ENCODE measurements at regions not wholly inside any gene's neighbourhood (a gene's known extent, or its start where the extent isn't known, plus 50 kb on each side); places are given as distances from the start of the nearest gene placed in this dataset.

DNA sequence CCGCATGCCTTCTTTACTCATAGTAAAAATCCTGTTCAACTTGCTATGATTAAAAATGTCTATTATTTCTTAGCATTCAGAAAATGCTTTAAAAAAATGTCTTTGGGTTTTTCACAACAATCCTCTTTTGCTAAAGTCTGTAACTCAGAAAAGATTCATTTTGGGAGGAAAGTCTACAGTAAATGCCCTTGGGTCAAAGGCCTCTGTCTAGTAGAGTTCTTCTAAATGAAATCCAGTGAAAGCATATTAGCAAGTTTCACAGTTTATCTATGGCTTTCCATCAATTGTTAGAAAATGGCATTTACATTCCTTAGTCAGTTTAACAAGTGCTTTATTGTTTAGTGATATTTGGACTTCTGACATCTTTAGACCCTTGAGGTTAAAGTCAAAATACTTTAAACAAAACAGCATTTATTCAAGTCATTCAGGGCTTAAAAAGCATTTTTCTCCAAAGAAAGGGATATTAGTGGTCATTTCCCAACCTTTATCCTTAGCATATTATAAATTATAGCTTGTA is 137.1 kb upstream of the TARS1 start:
- Histone ChIP-seq H3K4me3 (ENCODE audit: low read length) (no peak overlapping the region), H3K9me2 (ENCODE audit: insufficient read depth, low read length) (no peaks in the 10 kb centered on the region), H4K20me1 (ENCODE audit: insufficient read depth) (no peaks in the 10 kb centered on the region), H3K27ac (ENCODE audit: low read length) (no peak overlapping the region), H3K36me3 (ENCODE audit: insufficient read depth, low read length) (no peaks in the 10 kb centered on the region), H3F3A (ENCODE audit: insufficient read depth, low read length, poor library complexity, severe bottlenecking) (no peaks in the 10 kb centered on the region), H3K27me3 (ENCODE audit: insufficient read depth, low read depth, low read length) (no peaks in the 10 kb centered on the region), H3K9ac (ENCODE audit: low read length) (no peak overlapping the region), H3K4me2 (ENCODE audit: low read length) (no peak overlapping the region), H3K79me2 (replicated peaks; ENCODE audit: insufficient read depth, low read length) (no peaks in the 10 kb centered on the region), H2AFZ (ENCODE audit: low read depth, low read length) (no peak overlapping the region), H3K9me3 (ENCODE audit: low read length) (no peaks in the 10 kb centered on the region)
- no peak for TF ChIP-seq TAF1 (IDR thresholded peaks at IDR 0.05; ENCODE audit: low read depth)
- TF ChIP-seq EZH2 (IDR thresholded peaks at IDR 0.05; ENCODE audit: borderline replicate concordance, insufficient read depth, low read length, poor library complexity, severe bottlenecking): no peak
- TF ChIP-seq MXI1 (conservative IDR thresholded peaks at IDR 0.05; ENCODE audit: poor library complexity, severe bottlenecking): no peak
- TF ChIP-seq RAD21 (conservative IDR thresholded peaks at IDR 0.05): no peak
- TF ChIP-seq EP300 (conservative IDR thresholded peaks at IDR 0.05; ENCODE audit: poor library complexity, severe bottlenecking): no peak
- no peak for TF ChIP-seq SMC3 (conservative IDR thresholded peaks at IDR 0.05; ENCODE audit: poor library complexity)
- TF ChIP-seq, protein P1, sequence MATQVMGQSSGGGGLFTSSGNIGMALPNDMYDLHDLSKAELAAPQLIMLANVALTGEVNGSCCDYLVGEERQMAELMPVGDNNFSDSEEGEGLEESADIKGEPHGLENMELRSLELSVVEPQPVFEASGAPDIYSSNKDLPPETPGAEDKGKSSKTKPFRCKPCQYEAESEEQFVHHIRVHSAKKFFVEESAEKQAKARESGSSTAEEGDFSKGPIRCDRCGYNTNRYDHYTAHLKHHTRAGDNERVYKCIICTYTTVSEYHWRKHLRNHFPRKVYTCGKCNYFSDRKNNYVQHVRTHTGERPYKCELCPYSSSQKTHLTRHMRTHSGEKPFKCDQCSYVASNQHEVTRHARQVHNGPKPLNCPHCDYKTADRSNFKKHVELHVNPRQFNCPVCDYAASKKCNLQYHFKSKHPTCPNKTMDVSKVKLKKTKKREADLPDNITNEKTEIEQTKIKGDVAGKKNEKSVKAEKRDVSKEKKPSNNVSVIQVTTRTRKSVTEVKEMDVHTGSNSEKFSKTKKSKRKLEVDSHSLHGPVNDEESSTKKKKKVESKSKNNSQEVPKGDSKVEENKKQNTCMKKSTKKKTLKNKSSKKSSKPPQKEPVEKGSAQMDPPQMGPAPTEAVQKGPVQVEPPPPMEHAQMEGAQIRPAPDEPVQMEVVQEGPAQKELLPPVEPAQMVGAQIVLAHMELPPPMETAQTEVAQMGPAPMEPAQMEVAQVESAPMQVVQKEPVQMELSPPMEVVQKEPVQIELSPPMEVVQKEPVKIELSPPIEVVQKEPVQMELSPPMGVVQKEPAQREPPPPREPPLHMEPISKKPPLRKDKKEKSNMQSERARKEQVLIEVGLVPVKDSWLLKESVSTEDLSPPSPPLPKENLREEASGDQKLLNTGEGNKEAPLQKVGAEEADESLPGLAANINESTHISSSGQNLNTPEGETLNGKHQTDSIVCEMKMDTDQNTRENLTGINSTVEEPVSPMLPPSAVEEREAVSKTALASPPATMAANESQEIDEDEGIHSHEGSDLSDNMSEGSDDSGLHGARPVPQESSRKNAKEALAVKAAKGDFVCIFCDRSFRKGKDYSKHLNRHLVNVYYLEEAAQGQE (IDR thresholded peaks at IDR 0.05; ENCODE audit: borderline replicate concordance): no peak
- TF ChIP-seq, protein P2, sequence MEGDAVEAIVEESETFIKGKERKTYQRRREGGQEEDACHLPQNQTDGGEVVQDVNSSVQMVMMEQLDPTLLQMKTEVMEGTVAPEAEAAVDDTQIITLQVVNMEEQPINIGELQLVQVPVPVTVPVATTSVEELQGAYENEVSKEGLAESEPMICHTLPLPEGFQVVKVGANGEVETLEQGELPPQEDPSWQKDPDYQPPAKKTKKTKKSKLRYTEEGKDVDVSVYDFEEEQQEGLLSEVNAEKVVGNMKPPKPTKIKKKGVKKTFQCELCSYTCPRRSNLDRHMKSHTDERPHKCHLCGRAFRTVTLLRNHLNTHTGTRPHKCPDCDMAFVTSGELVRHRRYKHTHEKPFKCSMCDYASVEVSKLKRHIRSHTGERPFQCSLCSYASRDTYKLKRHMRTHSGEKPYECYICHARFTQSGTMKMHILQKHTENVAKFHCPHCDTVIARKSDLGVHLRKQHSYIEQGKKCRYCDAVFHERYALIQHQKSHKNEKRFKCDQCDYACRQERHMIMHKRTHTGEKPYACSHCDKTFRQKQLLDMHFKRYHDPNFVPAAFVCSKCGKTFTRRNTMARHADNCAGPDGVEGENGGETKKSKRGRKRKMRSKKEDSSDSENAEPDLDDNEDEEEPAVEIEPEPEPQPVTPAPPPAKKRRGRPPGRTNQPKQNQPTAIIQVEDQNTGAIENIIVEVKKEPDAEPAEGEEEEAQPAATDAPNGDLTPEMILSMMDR (IDR thresholded peaks at IDR 0.05; ENCODE audit: poor library complexity, severe bottlenecking): no peak
- no peak for TF ChIP-seq POLR2AphosphoS5 (IDR thresholded peaks at IDR 0.05)

DNA sequence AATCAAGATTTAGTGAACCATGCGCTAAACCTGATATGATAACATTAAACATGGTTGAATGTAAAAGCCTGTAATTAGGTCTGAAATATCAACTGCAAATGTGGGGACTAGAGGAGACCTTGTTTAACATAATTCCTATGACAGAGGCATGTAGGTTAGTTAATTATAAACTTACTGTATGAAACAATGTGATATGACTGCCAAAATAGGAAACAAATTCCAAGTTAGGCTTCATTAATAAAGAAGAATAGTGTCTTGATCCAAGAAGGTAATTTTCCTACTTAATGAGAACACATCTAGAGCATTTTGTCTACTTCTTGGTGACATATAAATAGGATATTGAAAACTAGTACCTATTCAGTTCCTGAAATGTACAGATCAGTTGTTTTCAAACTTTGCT is 136.2 kb upstream of the TARS1 start:
- no peaks in the 10 kb centered on the region for H3K36me3 ChIP-seq (ENCODE audit: insufficient read depth, low read length)
- H3K79me2 ChIP-seq (replicated peaks; ENCODE audit: insufficient read depth, low read length): no peaks in the 10 kb centered on the region
- no peaks in the 10 kb centered on the region for H3K9me2 ChIP-seq (ENCODE audit: insufficient read depth, low read length)
- TF ChIP-seq EZH2 (IDR thresholded peaks at IDR 0.05; ENCODE audit: borderline replicate concordance, insufficient read depth, low read length, poor library complexity, severe bottlenecking) (no peak), POLR2AphosphoS5 (IDR thresholded peaks at IDR 0.05) (no peak), MXI1 (conservative IDR thresholded peaks at IDR 0.05; ENCODE audit: poor library complexity, severe bottlenecking) (no peak), EP300 (conservative IDR thresholded peaks at IDR 0.05; ENCODE audit: poor library complexity, severe bottlenecking) (no peak), RAD21 (conservative IDR thresholded peaks at IDR 0.05) (no peak), SMC3 (conservative IDR thresholded peaks at IDR 0.05; ENCODE audit: poor library complexity) (no peak), TAF1 (IDR thresholded peaks at IDR 0.05; ENCODE audit: low read depth) (no peak)
- TF ChIP-seq, protein P1 (IDR thresholded peaks at IDR 0.05; ENCODE audit: borderline replicate concordance): no peak
- TF ChIP-seq, protein P2 (IDR thresholded peaks at IDR 0.05; ENCODE audit: poor library complexity, severe bottlenecking): no peak
- H2AFZ ChIP-seq (ENCODE audit: low read depth, low read length): no peak overlapping the region
- H3K9ac ChIP-seq (ENCODE audit: low read length): no peak overlapping the region
- H3K4me2 ChIP-seq (ENCODE audit: low read length): no peak overlapping the region
- H3K27ac ChIP-seq (ENCODE audit: low read length): no peak overlapping the region
- H3F3A ChIP-seq (ENCODE audit: insufficient read depth, low read length, poor library complexity, severe bottlenecking): no peaks in the 10 kb centered on the region
- no peaks in the 10 kb centered on the region for H4K20me1 ChIP-seq (ENCODE audit: insufficient read depth)
- no peaks in the 10 kb centered on the region for H3K27me3 ChIP-seq (ENCODE audit: insufficient read depth, low read depth, low read length)
- no peak overlapping the region for H3K4me3 ChIP-seq (ENCODE audit: low read length)
- H3K9me3 ChIP-seq (ENCODE audit: low read length): no peaks in the 10 kb centered on the region

All from neural cell (in vitro differentiated cells).